IgD-negative memory B cell (primary cell): ENCODE measurements at regions not wholly inside any gene's neighbourhood (a gene's known extent, or its start where the extent isn't known, plus 50 kb on each side); places are given as distances from the start of the nearest gene placed in this dataset.

Experiments
- H3K27ac Mint-ChIP-seq, 3 donors: one replicate each; pipeline ENCODE4 v1.8.0; 2020 to 2022; ENCODE audit warnings: mild to moderate bottlenecking in 3 of 3, mixed read lengths in 3 of 3, moderate library complexity in 1 of 3
- H3K27me3 Mint-ChIP-seq: one replicate; pipeline ENCODE4 v1.8.0; 2021; ENCODE audit warnings: mixed read lengths
- H3K36me3 Mint-ChIP-seq: one replicate; pipeline ENCODE4 v1.8.0; 2020; ENCODE audit warnings: mild to moderate bottlenecking, mixed read lengths
- H3K4me1 Mint-ChIP-seq, 3 donors: one replicate each; pipeline ENCODE4 v1.8.0; 2020 to 2022; ENCODE audit warnings: mixed read lengths in 3 of 3, mild to moderate bottlenecking in 1 of 3
- H3K4me3 Mint-ChIP-seq, 4 donors: one replicate each; pipeline ENCODE4 v1.8.0; 2020 to 2022; ENCODE audit warnings: mild to moderate bottlenecking in 4 of 4, mixed read lengths in 4 of 4, moderate library complexity in 3 of 4
- H3K9me3 Mint-ChIP-seq, 3 donors: one replicate each; pipeline ENCODE4 v1.8.0; 2020 to 2021; ENCODE audit warnings: mixed read lengths in 3 of 3, mild to moderate bottlenecking in 1 of 3

DNA sequence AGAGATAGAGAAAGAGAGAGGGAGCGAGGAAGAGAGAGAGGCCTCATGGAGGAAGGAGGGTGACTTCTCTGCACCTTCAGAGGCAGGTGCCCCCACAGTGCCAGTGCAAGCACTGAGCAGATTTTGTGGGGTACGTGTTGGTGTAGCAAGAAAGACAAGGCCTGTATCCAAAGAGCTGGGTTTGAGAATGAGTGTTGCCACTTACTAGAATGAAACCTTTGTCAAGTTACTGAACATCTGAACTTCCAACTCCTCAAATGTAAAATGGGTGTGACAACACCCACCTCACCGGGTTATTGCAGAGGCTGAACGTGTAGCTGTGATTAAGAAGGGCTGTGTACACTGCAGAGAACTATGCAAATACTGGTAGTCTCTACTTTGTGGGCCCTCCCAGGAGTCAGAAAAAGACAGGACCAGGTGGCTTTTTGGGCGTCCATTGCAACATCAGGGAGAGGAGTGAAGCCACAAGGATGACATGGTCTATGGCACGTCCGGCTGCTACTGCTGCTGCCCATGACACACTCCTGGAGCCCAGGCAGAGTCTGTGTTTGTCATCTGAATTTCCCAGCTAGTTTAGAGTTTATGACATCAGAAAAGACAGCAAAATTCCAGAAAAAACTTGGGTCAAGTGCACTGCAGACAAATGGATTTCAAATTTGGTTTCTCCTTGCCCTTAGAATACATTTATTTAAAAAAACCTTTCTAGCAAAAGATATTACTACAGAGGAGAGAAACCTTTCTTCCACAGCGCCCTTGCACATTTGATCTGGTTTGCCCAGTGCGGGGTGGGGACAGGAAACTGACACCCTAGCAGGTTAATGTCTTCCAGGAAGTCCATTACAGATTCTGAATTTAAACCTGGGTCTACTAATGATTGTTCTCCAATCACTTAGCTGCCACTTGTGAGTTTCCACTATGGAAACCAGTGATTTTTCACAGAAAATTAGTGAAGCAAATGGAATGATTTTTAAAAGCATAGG lies 54.0 kb upstream of the ATP12A start:
- H3K4me1 Mint-ChIP-seq, result peaks cover 11 to 22% (median 18%) of the 10 kb centered on the region in 3 donors
- peaks cover 0 to 4% (median 0%) of the 10 kb centered on the region in 3 donors for H3K9me3 Mint-ChIP-seq
- peaks cover 3% of the 10 kb centered on the region for H3K27me3 Mint-ChIP-seq
- peak overlapping the region in 2 of 3 donors; percentile 5 to 20 for H3K27ac Mint-ChIP-seq
- H3K36me3 Mint-ChIP-seq, result no peaks in the 10 kb centered on the region
- peak overlapping the region in 2 of 4 donors; percentile 14 to 56 for H3K4me3 Mint-ChIP-seq

DNA sequence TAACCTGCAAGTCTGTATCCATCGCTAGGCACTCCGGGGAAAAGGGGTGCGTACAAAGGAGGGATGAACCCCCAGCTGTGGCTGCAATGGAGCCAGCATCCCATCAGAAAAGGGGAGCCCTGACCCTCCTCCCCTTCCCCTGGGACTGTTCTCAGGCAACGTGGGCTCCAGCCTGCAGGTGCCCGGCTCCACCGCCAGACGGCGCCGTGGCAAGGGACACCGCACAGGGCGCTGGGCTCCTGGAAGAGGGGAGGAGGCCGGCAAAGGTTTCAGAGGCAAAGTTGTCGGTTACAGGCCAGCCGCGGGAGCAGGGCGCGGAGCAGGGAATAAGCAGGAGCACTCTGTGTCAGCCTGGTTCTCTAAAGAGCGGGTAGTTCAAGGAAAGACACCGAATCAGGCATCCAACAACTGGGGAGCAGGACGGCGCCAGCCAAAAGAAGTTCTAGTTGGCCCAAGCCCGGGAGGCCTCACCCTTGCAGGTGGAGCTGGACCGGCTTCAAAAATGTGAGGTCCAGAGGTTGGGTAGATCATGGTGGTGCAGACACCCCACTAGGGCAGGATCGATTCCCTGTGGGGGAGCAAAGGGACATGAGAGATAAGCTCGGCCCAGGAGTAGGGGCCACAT lies 53.0 kb upstream of the ATP12A start:
- peaks cover 0 to 4% (median 0%) of the 10 kb centered on the region in 3 donors for H3K9me3 Mint-ChIP-seq
- no peak overlapping the region for H3K4me3 Mint-ChIP-seq
- H3K27me3 Mint-ChIP-seq, result peaks cover 3% of the 10 kb centered on the region
- H3K36me3 Mint-ChIP-seq, result no peaks in the 10 kb centered on the region
- H3K4me1 Mint-ChIP-seq, result peaks cover 11 to 22% (median 18%) of the 10 kb centered on the region in 3 donors
- peak overlapping the region in 1 of 3 donors; percentile 71 for H3K27ac Mint-ChIP-seq

DNA sequence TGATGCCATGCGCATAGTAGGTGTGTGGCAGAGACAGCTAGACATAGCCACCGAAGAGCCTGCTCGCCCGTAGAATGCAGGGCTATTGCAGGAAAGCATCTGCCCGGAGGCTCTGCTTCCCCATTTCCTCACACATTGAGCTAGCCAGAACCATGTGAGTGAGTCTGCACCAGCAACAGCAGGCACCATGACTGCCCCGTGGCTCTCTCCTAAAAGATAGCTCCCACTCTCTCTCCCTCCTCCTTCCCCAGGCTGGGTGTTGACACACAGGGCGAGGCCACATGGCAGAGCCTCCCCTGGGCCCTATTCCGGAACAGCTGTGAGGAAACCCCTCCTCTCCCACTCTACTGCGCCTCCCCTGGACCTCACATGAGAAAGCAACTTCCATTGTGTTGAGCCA lies 52.3 kb upstream of the ATP12A start:
- H3K27ac Mint-ChIP-seq, result no peak overlapping the region
- H3K9me3 Mint-ChIP-seq, result peaks cover 0 to 4% (median 0%) of the 10 kb centered on the region in 3 donors
- H3K36me3 Mint-ChIP-seq, result no peaks in the 10 kb centered on the region
- H3K4me3 Mint-ChIP-seq, result no peak overlapping the region
- peaks cover 3% of the 10 kb centered on the region for H3K27me3 Mint-ChIP-seq
- peaks cover 11 to 22% (median 18%) of the 10 kb centered on the region in 3 donors for H3K4me1 Mint-ChIP-seq

DNA sequence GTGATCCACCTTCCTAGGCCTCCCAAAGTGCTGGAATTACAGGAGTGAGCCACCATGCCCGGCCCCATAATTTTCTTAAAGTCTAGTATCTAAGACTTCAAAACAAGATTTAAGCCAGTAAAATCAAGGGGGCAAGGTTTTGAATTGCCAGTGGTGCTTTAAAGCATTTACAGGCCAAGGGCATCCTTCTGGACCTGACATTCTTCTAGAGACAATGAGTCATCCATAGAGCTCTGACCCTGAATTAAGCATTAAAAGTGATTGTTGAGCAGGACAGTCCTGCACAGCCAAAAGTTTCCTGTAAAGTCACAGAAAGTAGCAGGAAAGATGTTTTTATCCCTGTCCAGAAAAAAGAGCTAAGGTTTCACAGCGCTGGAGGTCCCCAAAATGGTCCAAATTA lies 50.9 kb upstream of the ATP12A start:
- Mint-ChIP-seq H3K36me3 (no peaks in the 10 kb centered on the region), H3K9me3 (peaks cover 0 to 4% (median 0%) of the 10 kb centered on the region in 3 donors), H3K27me3 (peaks cover 3% of the 10 kb centered on the region), H3K4me1 (peaks cover 11 to 22% (median 18%) of the 10 kb centered on the region in 3 donors), H3K27ac (no peak overlapping the region), H3K4me3 (no peak overlapping the region)

DNA sequence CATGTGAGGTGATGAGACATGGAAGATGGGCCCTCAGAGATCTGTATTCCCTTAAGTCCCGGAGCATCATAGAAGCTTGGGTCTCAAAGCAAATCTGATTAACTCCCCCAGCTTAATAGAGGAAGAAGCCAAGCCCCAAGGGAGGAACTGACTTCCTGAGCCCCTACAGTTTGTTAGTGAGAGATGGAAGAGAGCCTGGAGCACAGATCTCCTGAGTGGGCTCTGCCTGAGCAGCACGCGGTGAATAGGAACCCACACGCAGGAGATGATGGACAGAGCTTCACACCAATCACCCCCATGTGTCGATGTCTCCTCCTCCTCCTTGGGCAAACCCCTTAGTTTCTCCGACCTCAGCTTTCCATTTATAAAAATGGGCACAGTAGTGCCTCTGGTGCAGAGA lies 50.1 kb upstream of the ATP12A start:
- Mint-ChIP-seq H3K27ac (peak overlapping the region in 1 of 3 donors; percentile 42), H3K36me3 (peaks cover 2% of the 10 kb centered on the region), H3K4me3 (no peak overlapping the region), H3K27me3 (peaks cover 3% of the 10 kb centered on the region), H3K4me1 (peaks cover 11 to 22% (median 18%) of the 10 kb centered on the region in 3 donors), H3K9me3 (peaks cover 0 to 4% (median 0%) of the 10 kb centered on the region in 3 donors)
